Thoracic aorta (tissue), 2 donors: ENCODE measurements at regions not wholly inside any gene's neighbourhood (a gene's known extent, or its start where the extent isn't known, plus 50 kb on each side); places are given as distances from the start of the nearest gene placed in this dataset.
"Not testable (repeated sequence)": the region's sequence is repeated elsewhere in the genome, so short reads cannot be mapped to it uniquely, and the experiment has no call there.

Source experiments
- ATAC-seq: fragments of 150-250 bp; one replicate; pipeline ENCODE4 v1.8.0; 2017; ENCODE audit warnings: low read depth; ENCODE audit not compliant: insufficient number of reproducible peaks, low FRiP score
- DNase-seq: peaks from one replicate; pipeline ENCODE4 v3.0.0-alpha.2; 2020; ENCODE audit warnings: low spot score
- H3K27ac ChIP-seq, 2 donors: fragments of 200-600 bp; sonication (generic); 1 replicate in 1 of 2; 2 replicates in 1 of 2; pipeline ENCODE4 v1.5.1; 2016; ENCODE audit warnings: mild to moderate bottlenecking in 2 of 2, moderate library complexity in 2 of 2
- H3K27me3 ChIP-seq: fragments of 200-600 bp; sonication (generic); replicated peaks from 2 replicates; pipeline ENCODE4 v1.6.0; 2016; ENCODE audit warnings: mild to moderate bottlenecking; ENCODE audit not compliant: insufficient read depth
- H3K36me3 ChIP-seq: fragments of 200-600 bp; sonication (generic); one replicate; pipeline ENCODE4 v1.5.1; 2016
- H3K4me1 ChIP-seq, 2 donors: fragments of 200-600 bp; sonication (generic); 1 replicate in 1 of 2; 2 replicates in 1 of 2; pipeline versions ENCODE4 v1.5.1 to v1.6.0; 2016; ENCODE audit warnings: low read depth in 2 of 2, mild to moderate bottlenecking in 1 of 2; ENCODE audit not compliant: control insufficient read depth in 1 of 2
- H3K4me3 ChIP-seq: fragments of 200-600 bp; sonication (generic); 2 replicates; pipeline ENCODE4 v1.5.1; 2016; ENCODE audit warnings: mild to moderate bottlenecking
- H3K9me3 ChIP-seq: fragments of 200-600 bp; sonication (generic); 2 replicates; pipeline ENCODE4 v1.5.1; 2016
- TF ChIP-seq, protein P1 (sequence below): fragments of 200-600 bp; sonication (generic); IDR thresholded peaks from one replicate; pipeline ENCODE4 v1.5.1; 2019; ENCODE audit warnings: antibody characterized with exemption

- H3K36me3 ChIP-seq = no peaks in the 10 kb centered on the region
- peaks cover 3 to 6% of the 10 kb centered on the region in 2 donors for H3K4me1 ChIP-seq
- H3K9me3 ChIP-seq = no peaks in the 10 kb centered on the region
- H3K27ac ChIP-seq = no peak overlapping the region
- TF ChIP-seq, protein P1, sequence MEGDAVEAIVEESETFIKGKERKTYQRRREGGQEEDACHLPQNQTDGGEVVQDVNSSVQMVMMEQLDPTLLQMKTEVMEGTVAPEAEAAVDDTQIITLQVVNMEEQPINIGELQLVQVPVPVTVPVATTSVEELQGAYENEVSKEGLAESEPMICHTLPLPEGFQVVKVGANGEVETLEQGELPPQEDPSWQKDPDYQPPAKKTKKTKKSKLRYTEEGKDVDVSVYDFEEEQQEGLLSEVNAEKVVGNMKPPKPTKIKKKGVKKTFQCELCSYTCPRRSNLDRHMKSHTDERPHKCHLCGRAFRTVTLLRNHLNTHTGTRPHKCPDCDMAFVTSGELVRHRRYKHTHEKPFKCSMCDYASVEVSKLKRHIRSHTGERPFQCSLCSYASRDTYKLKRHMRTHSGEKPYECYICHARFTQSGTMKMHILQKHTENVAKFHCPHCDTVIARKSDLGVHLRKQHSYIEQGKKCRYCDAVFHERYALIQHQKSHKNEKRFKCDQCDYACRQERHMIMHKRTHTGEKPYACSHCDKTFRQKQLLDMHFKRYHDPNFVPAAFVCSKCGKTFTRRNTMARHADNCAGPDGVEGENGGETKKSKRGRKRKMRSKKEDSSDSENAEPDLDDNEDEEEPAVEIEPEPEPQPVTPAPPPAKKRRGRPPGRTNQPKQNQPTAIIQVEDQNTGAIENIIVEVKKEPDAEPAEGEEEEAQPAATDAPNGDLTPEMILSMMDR = no peak
- ATAC-seq (no peak), DNase-seq (no peak)
- H3K4me3 ChIP-seq = no peak overlapping the region
- H3K27me3 ChIP-seq = no peaks in the 10 kb centered on the region
Measured at GRCh38 chr10:37067576-37067975, 57.8 kb upstream of the ANKRD30A start.

GRCh38 chr10:37062296-37062695, 63.1 kb upstream of the ANKRD30A start:
- H3K27me3 ChIP-seq, DNase-seq, H3K4me3 ChIP-seq, H3K4me1 ChIP-seq, ATAC-seq, H3K9me3 ChIP-seq, H3K27ac ChIP-seq, H3K36me3 ChIP-seq: not testable (repeated sequence)

DNA sequence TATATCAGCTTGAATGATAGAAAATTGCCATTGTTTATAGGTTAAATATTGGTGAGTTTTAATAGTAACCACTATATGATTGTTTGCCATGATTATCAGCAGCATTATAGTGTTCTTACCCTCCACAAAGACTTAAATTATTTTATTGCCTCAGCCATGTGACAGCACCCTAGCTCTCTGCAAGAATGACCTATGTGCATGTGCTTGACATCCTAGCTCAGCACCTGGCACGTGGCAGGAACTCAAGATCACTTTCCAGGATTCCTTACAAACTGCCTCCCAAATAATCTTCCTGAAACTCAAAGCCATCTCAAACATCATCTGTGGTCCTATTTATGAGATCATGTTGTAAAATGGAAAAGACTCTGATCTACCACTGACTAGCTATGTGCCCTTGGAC, 68.1 kb upstream of the ANKRD30A start:
- Histone ChIP-seq H3K36me3 (no peaks in the 10 kb centered on the region), H3K4me1 (no peaks in the 10 kb centered on the region), H3K27ac (no peak overlapping the region), H3K27me3 (no peaks in the 10 kb centered on the region), H3K9me3 (no peaks in the 10 kb centered on the region), H3K4me3 (no peak overlapping the region)
- no peak for ATAC-seq
- TF ChIP-seq, protein P1 = no peak
- DNase-seq = no peak

GRCh38 chr10:37053476-37053875, 71.9 kb upstream of the ANKRD30A start:
- TF ChIP-seq, protein P1 = no peak
- Histone ChIP-seq H3K9me3 (peaks cover 10% of the 10 kb centered on the region), H3K27ac (no peak overlapping the region), H3K36me3 (no peaks in the 10 kb centered on the region), H3K27me3 (no peaks in the 10 kb centered on the region), H3K4me1 (no peaks in the 10 kb centered on the region), H3K4me3 (no peak overlapping the region)
- DNase-seq = no peak
- ATAC-seq = no peak

DNA sequence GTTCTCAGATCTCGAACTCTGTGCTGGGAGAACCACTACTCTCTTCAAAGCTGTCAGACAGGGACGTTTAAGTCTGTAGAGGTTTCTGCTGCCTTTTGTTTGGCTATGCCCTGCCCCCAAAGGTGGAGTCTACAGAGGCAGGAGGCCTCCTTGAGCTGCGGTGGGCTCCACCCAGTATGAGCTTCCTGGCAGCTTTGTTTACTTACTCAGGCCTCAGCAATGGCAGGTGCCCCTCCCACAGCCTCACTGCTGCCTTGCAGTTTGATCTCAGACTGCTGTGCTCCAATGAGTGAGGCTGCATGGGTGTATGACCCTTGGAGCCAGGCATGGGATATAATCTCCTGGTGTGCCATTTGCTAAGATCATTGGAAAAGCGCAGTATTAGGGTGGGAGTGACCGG, 75.4 kb upstream of the ANKRD30A start:
- H3K27me3 ChIP-seq, ATAC-seq, H3K27ac ChIP-seq, DNase-seq, H3K4me1 ChIP-seq, H3K4me3 ChIP-seq, H3K36me3 ChIP-seq: not testable (repeated sequence)
- peaks cover 10% of the 10 kb centered on the region for H3K9me3 ChIP-seq

- not testable (repeated sequence) for H3K27ac ChIP-seq, H3K36me3 ChIP-seq, ATAC-seq, DNase-seq, H3K27me3 ChIP-seq, H3K4me3 ChIP-seq, H3K9me3 ChIP-seq, H3K4me1 ChIP-seq
Measured at GRCh38 chr10:37044319-37044718, 81.1 kb upstream of the ANKRD30A start.

DNA sequence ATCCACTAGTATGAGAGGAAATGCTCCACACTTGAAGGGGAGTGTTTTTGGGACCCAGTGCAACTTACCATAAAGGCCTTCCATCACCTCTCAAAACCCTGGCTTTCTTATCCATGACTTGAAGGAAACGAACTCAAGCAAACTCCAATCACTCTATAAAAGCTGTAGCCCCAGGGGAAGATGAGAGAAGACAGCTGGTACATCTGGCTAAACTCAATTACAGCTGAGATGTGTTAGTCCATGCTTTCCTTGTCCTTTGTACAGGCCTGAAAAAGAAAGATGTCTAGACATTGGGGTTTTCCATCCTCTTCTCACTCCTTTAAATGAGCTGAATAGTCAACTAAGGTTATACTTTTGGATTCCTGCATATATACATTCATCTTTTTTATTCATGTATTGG, 89.5 kb upstream of the ANKRD30A start:
- Histone ChIP-seq H3K4me3 (no peak overlapping the region), H3K36me3 (no peaks in the 10 kb centered on the region), H3K9me3 (no peaks in the 10 kb centered on the region), H3K27ac (no peak overlapping the region), H3K27me3 (no peaks in the 10 kb centered on the region), H3K4me1 (no peaks in the 10 kb centered on the region)
- ATAC-seq (no peak), DNase-seq (no peak)
- TF ChIP-seq, protein P1 = no peak
